ENCODE measurements at regions not wholly inside any gene's neighbourhood (a gene's known extent, or its start where the extent isn't known, plus 50 kb on each side); places are given as distances from the start of the nearest gene placed in this dataset.

- TF ChIP-seq CTCF (conservative IDR thresholded peaks at IDR 0.05) = no peak
- no peak overlapping the region for H3K27ac ChIP-seq
Observed at GRCh38 chr12:127193341-127193740, 1073.6 kb upstream of the TMEM132C start.

- no peak for TF ChIP-seq CTCF (conservative IDR thresholded peaks at IDR 0.05)
- H3K27ac ChIP-seq = no peak overlapping the region
Observed at GRCh38 chr12:127194176-127194575, 1072.8 kb upstream of the TMEM132C start.

GRCh38 chr12:127205781-127206555 lies 1061.0 kb upstream of the TMEM132C start:
- H3K27ac ChIP-seq = no peak overlapping the region

GRCh38 chr12:127209318-127209717 lies 1057.7 kb upstream of the TMEM132C start:
- no peak for TF ChIP-seq CTCF (conservative IDR thresholded peaks at IDR 0.05)
- H3K27ac ChIP-seq = no peak overlapping the region

More at GRCh38 chr12:127205781-127206555, 1061.0 kb upstream of the TMEM132C start:
- no peak for TF ChIP-seq CTCF (conservative IDR thresholded peaks at IDR 0.05)

- no peak overlapping the region for H3K27ac ChIP-seq
- no peak for TF ChIP-seq CTCF (conservative IDR thresholded peaks at IDR 0.05)
Observed at GRCh38 chr12:127214186-127214585, 1052.8 kb upstream of the TMEM132C start.

- H3K27ac ChIP-seq = no peak overlapping the region
- TF ChIP-seq CTCF (conservative IDR thresholded peaks at IDR 0.05) = no peak
Observed at GRCh38 chr12:127223011-127223410, 1044.0 kb upstream of the TMEM132C start.

- TF ChIP-seq CTCF (conservative IDR thresholded peaks at IDR 0.05) = no peak
- no peak overlapping the region for H3K27ac ChIP-seq
Observed at GRCh38 chr12:127223731-127224130, 1043.2 kb upstream of the TMEM132C start.

All from VCaP (cell line).